Gastroesophageal sphincter (tissue), 3 donors: ENCODE measurements at regions not wholly inside any gene's neighbourhood (a gene's known extent, or its start where the extent isn't known, plus 50 kb on each side); places are given as distances from the start of the nearest gene placed in this dataset.

Experiments used
- CTCF ChIP-seq, 4 experiments: fragments of 200-600 bp in 2 of 4; fragments of 450-650 bp in 2 of 4; sonication (generic) in 1 of 4; IDR thresholded peaks; one replicate each; pipeline ENCODE4 v1.5.1; 2017 to 2019; ENCODE audit warnings: antibody characterized with exemption in 4 of 4, mild to moderate bottlenecking in 2 of 4, moderate library complexity in 2 of 4
- EP300 ChIP-seq: sonication (generic); formaldehyde crosslinking; IDR thresholded peaks from one replicate; pipeline ENCODE4 v1.6.1; 2017; ENCODE audit warnings: antibody characterized with exemption, mild to moderate bottlenecking
- POLR2A ChIP-seq, 2 donors: fragments of 450-650 bp; IDR thresholded peaks; one replicate each; pipeline ENCODE4 v1.6.1; 2017; ENCODE audit warnings: antibody characterized with exemption in 2 of 2, mild to moderate bottlenecking in 2 of 2, moderate library complexity in 1 of 2

DNA sequence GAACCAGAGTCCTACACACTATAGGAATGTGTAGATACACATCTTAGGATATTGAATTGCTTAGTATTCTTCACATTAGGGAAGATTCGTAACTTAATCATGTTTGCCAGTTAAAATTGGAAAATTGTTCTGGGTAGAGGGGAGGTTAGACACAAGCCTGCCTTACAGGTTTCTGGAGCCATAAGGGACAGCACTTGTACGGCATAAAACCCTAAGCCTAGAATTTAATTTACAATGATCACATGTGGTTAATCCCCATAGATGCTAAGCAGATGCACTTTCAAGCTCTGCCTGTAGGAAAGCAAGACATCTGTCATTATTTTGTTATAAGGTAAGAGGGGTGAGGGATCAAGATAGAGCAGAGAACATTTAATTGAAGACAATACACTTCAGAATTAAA lies 820.7 kb downstream of the NCAM2 start:
- no peak for TF ChIP-seq POLR2A (IDR thresholded peaks at IDR 0.05)
- TF ChIP-seq CTCF (IDR thresholded peaks at IDR 0.05) = no peak
- no peak for TF ChIP-seq EP300
